ENCODE measurements at regions not wholly inside any gene's neighbourhood (a gene's known extent, or its start where the extent isn't known, plus 50 kb on each side); places are given as distances from the start of the nearest gene placed in this dataset.

GRCh38 chr5:21236971-21237427 lies 1249.0 kb upstream of the CDH18 start:
- TF ChIP-seq POLR2A (IDR thresholded peaks at IDR 0.05; ENCODE audit: extremely low read depth, insufficient read length) = no peak
- TF ChIP-seq CTCF (IDR thresholded peaks at IDR 0.05; ENCODE audit: low read depth, low read length) = no peak
- TF ChIP-seq MAX (IDR thresholded peaks at IDR 0.05; ENCODE audit: low read depth, low read length) = no peak
